ENCODE measurements at regions not wholly inside any gene's neighbourhood (a gene's known extent, or its start where the extent isn't known, plus 50 kb on each side); places are given as distances from the start of the nearest gene placed in this dataset.
"Not testable (repeated sequence)": the region's sequence is repeated elsewhere in the genome, so short reads cannot be mapped to it uniquely, and the experiment has no call there.

DNA sequence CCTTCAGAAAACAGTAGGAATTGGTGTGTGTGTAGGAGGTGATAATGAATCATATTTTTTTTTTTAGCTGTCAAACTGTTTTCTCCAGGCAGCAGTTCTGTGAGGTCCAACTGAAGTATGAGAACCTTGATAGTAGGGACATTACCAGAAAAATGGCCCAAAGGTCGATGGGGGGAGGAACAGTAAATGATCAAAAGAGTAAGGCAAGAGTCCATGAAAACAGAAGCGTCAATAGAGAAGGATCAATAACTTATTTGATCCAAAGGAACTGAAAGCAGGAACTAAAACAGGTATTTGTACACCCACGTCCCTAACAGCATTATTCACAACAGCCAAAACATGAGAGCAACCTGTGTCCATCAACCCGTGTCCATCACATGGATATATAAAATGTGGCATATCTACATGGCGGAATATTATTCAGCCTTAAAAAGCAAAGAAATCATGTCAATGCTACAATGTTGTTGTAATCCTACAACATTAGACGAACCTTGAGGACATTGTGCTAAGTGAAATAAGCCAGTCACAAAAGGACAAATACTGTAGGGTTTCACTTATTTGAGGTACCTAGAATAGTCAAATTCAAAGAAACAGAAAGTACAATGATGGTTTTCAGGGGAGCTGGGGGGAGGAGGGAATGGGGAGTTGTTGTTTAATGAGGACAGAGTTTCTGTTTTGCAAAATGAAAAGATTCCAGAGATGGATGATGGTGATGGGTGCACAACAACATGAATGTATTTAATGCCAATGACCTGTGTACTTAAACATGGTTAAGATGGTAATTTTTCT, 214.0 kb upstream of the KLF14 start:
- DNase-seq (ENCODE audit: low spot score), result no peak

GRCh38 chr7:130948822-130949221, 214.8 kb upstream of the KLF14 start:
- DNase-seq (ENCODE audit: low spot score), result no peak

DNA sequence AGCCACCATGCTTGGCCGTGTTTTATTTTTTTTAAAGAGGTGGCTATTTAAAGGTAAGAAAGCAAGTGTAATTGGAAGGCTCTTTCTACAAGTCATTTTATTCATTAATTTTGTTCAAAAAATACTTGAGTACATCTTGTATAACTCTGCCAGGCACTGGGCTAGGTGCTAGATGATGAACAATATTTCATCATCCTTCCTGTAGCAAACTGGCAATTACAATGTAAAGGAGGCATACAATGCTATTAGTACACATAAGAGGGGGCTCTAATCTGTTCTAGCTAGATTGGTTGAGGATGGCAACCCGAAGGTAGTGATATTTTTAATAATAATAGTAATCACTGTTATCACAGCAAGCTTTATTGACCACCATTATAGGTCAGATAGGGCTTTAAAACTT, 215.5 kb upstream of the KLF14 start:
- no peak for DNase-seq (ENCODE audit: low spot score)

- no peak for DNase-seq (ENCODE audit: low spot score)
These were observed 216.0 kb upstream of the KLF14 start for GRCh38 chr7:130950054-130950453.

DNA sequence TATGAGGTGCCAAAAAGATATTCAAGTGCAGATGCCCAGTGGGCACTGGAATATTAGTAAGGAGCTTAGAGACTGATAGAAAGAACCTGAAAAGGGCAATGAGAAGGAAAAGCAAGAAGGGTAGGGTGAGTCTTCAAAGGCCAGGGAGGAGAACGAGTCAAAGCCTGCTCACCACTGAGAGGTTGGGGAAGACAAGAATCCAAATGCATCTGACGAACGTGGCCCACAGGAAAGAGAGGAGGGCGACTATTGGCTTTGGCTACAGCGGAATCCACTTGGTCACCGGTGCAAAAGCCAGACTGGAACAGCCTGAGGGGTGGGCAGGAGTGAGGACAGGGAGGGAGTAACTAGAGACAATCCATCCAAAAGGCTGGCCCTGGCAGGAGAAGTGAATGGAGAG, 216.7 kb upstream of the KLF14 start:
- DNase-seq (ENCODE audit: low spot score), result no peak

DNA sequence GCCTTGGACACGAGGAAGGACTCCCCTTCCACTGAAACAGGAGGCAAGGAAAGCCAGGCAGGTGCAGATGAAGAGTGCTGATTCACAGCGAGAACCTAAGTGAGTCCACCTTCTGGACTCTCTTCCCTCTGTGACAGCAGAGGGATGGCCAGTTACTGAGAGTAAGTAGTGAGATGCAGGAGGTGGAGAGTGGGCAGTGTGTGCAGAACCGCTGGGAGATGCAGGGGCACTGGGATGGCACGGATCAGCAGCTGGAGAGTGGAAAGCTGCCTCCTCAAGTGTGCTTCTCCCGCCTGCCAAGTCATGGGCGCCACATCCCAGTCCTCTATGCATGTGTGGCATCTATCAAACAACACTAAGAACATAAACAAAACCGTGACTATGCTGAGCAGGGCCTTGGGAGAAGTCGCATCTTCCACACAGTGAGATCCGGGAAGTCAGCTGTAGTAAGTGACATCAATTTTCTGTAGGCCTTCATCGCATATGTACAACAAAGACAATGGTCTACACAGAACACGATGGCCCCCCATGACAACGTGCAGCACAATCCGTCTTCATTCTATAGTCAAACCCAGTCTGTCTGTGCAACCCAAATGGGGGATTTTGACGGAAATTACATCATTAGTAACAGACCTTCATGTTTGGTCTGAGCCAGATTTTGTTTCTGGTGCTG, 217.4 kb upstream of the KLF14 start:
- DNase-seq (ENCODE audit: low spot score), result no peak

DNA sequence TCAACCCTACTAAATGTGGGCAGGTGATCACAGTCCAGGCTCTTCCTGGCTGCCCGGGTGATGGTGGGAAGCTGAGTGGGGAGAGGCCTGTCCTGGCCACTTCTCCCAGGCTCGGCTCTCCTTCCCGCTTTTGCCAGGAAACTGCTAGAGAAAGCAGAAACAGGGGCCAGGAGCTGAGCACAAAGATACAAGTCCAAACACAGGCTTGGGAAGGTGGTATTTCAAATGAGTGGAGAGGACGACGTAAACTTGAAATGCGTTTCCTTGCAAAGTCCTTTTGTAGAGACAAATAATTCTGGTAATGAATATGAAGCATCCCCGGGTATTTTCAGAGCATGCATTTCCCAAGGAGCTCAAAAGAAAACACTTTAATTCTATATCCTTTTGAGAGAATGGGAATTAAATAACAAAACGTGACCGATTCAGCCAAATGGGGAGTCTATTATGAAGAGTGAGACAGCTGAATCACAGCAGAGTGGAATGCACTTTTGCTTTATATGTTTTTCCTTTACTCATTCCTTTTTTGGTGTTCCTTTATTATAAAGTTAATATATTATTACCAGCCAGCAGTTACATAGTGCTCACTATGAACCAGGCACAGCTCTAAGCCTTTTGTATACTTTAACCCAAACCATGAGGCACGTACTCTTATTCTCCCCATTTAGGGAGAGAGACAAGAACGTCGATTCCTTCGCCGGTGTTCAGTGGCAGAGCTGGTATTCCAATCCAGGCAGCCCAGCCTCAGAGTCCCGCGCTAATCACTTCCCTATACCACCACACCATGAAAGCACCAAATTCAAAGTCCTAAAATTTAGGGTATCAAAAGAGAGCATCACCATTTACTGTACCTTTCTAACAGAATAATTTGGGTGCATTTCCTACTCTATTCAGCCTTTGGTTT, 218.2 kb upstream of the KLF14 start:
- no peak for DNase-seq (ENCODE audit: low spot score)

- DNase-seq (ENCODE audit: low spot score), result no peak
These were observed 219.2 kb upstream of the KLF14 start for GRCh38 chr7:130953196-130953595.

DNA sequence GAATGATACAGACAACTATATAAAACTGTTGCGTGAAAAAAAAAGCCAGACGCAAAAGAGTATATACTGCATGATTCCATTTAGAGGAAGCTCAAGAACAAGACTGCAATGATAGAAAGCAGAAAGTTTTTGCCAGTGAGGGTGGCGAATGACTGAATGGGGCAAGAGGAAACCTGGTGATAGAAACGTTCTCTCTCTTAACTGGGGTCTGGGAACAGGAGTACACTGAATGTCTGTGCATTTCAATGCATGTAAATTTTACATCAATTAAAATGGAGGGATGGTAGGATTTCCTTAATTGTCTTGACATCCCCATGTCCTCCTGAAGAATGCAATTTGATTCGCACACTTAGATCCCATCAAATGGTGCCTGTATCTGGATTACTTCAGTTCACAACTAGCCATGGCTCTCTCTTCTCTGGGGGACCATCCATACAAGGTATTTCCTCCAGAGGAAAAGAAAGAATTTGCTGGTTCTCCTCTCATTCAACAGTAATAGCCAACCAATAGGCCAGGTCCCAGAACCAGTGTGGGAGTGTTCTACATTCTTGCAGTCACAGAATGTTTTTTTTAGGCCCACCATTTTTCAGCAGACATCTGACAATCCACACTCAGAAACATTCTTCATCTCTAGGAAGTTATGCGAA, 221.0 kb upstream of the KLF14 start:
- no peak for DNase-seq (ENCODE audit: low spot score)

DNA sequence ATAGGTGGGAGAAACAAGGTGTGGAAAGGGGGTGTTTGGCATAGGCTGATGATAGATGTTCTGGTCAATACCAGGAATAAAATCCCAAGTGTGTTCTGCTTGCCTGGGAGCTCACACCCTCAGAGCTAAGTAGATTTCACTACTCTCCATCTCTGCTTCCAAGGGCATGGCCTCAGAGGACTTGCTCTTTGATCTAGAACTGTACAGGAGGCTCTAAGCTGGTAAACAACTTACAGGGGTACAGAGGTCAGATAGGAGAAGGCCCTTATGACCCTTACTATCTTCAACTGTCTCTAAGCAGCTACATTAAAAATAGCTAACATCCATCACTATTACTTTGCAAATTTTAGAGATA, 221.5 kb upstream of the KLF14 start:
- no peak for DNase-seq (ENCODE audit: low spot score)

DNA sequence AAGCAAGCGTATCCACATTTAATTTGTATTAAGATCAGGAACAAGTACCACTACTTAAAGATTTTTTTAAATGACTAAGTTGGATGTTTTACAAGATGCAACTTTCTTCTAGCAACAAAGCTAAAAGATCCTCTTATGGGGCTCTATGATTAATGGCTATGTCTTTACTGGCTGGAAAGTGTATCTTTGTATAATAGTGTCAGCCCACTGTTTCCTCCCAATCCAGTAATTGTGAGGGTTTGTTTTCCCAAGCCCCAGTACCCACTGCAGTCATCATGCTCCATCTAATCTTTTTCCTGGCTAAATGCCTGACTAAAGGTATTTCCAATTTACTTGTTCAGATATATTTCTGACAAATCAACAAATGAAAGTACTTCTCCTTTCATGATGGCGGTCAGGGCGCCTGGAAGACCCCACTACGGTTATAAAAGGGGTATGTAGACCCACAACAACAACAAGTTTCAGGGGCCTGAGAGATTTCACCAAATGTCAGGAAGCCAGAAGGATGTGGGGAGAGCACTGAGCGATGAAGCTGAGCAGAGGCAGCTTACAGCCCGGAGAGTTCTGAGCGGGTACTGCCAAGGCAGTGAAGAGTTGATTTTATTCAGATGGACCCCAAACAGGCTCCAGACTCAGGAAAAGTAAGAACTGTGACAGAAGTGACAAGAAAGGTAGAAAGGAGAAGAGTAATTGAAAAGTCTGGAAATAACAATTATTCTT, 222.6 kb upstream of the KLF14 start:
- no peak for DNase-seq (ENCODE audit: low spot score)

- DNase-seq (ENCODE audit: low spot score), result no peak
These were observed 223.1 kb upstream of the KLF14 start for GRCh38 chr7:130957137-130957513.

GRCh38 chr7:130957722-130958435, 223.9 kb upstream of the KLF14 start:
- DNase-seq (ENCODE audit: low spot score), result not testable (repeated sequence)

GRCh38 chr7:130958846-130959245, 224.8 kb upstream of the KLF14 start:
- no peak for DNase-seq (ENCODE audit: low spot score)

DNA sequence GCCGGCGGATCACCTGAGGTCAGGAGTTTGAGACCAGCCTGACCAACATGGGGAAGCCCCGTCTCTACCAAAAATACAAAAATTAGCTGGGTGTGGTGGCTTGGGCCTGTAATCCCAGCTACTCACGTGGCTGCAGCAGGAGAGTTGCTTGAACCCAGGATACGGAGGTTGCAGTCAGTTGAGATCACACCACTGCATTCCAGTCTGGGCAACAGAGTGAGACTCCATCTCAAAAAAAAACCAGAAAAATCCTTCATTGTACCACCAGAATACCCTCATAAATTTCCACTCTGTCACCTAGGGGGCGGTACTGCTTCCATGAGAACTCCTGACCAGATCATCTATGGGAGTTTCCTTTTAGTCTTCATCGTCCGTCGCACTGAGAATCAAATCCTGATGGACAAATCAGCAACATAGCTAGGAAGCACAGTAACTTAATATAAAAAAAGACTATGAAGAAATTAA, 225.8 kb upstream of the KLF14 start:
- no peak for DNase-seq (ENCODE audit: low spot score)

DNA sequence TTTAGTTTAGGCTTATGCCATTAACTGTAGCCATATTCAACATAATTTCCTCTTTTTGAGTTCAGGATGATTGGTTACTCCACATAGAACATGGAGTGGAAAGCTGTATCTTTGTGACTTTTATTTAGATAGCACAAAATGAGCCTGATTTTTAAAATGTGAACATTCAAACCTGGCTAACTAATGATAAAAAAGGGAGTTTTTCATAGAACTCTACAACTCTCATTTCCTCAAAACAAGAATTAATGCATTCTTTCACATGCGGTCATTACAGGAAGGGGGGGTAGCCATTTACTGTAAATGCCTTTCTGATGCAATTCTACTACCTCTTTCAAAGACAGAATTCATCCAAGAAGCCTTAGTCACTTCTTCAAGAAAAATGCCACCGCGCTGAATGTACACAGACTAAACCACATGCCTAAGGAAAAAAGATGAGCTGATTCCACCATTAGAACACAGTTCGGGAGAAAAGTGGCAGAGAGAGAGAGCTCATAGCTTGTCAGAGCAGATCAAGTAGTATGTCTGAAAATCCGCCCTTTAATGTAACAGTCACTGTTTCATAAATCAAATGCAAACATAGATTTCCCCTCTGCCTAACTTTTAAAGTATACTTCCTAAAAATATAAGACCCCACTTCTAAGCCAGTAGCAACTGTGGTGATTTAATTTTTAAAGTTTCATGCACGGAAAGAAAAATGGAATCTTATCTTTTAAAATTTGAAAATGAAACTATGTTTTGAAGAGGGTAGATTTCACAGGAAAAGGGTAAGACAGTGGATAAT, 226.4 kb upstream of the KLF14 start:
- no peak for DNase-seq (ENCODE audit: low spot score)

DNA sequence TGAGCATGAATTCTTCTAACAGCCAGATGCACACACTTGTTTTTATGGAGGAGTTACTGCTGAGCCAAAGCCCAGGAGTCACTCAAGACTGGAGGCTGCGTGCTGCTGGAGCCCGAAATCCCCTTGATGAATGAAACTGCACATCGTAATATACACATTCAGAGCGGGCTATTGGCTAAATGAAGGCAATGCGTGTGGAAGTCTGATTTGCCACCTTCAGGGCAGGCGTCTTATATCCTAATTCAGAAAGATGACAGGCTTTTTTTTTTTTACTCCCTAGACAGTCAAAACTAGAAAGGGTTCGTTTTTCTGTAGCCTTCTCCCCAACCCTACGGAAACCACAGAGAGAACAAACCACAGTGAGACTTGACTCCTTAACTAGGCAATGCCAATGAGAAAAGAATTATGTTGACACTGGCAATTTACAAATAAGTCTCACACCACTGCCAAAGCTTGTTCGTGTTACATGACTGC, 227.2 kb upstream of the KLF14 start:
- DNase-seq (ENCODE audit: low spot score), result no peak

- DNase-seq (ENCODE audit: low spot score), result no peak
These were observed 228.1 kb upstream of the KLF14 start for GRCh38 chr7:130962109-130962508.

DNA sequence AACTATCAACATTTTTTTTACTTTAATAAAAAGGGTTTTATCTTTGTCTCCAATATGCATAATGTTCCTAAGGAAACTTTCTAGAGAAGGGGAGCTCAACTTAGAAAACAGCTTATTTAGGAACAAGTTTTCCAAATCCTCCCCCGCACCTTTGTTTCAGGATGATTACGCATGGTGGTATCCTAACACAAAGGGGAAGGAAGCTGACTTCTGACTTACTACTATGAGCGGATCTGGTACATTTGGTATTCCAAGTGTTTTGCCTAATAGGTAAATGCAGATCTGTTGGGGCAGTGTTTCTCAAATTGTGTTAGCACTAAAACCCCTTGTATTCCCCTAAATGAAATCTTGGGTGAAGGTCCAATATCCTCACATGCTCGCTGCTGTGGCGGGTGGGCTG, 229.3 kb upstream of the KLF14 start:
- DNase-seq (ENCODE audit: low spot score), result no peak

GRCh38 chr7:130965515-130965914, 231.5 kb upstream of the KLF14 start:
- DNase-seq (ENCODE audit: low spot score), result no peak

All from putamen (tissue), 1 donor.